HG03280 (cell line): ENCODE measurements at regions not wholly inside any gene's neighbourhood (a gene's known extent, or its start where the extent isn't known, plus 50 kb on each side); places are given as distances from the start of the nearest gene placed in this dataset.

Experiments
- ATAC-seq: cut with Tn5 transposase; IDR thresholded peaks from one replicate; pipeline ENCODE4 v1.9.1; 2021; ENCODE audit warnings: mild to moderate bottlenecking, moderate library complexity; ENCODE audit not compliant: unreplicated experiment

GRCh38 chr5:159638954-159639559, 277.2 kb upstream of the ADRA1B start:
- ATAC-seq: no peak

GRCh38 chr5:159639590-159639989, 276.7 kb upstream of the ADRA1B start:
- ATAC-seq: no peak

- no peak for ATAC-seq
Observed at GRCh38 chr5:159640446-159640845, 275.8 kb upstream of the ADRA1B start.

GRCh38 chr5:159640921-159641320, 275.4 kb upstream of the ADRA1B start:
- no peak for ATAC-seq

- ATAC-seq: no peak
Observed at GRCh38 chr5:159641371-159642039, 274.8 kb upstream of the ADRA1B start.

- no peak for ATAC-seq
Observed at GRCh38 chr5:159642379-159642778, 273.9 kb upstream of the ADRA1B start.

- no peak for ATAC-seq
Observed at GRCh38 chr5:159644053-159644452, 272.2 kb upstream of the ADRA1B start.

- no peak for ATAC-seq
Observed at GRCh38 chr5:159645179-159645846, 271.0 kb upstream of the ADRA1B start.

- no peak for ATAC-seq
Observed at GRCh38 chr5:159650803-159651202, 265.5 kb upstream of the ADRA1B start.

GRCh38 chr5:159655757-159656409, 260.4 kb upstream of the ADRA1B start:
- no peak for ATAC-seq

- ATAC-seq: no peak
Observed at GRCh38 chr5:159657298-159657697, 259.0 kb upstream of the ADRA1B start.

- no peak for ATAC-seq
Observed at GRCh38 chr5:159657771-159658170, 258.5 kb upstream of the ADRA1B start.

- ATAC-seq: no peak
Observed at GRCh38 chr5:159658266-159658925, 257.9 kb upstream of the ADRA1B start.

- ATAC-seq: no peak
Observed at GRCh38 chr5:159660401-159660800, 255.9 kb upstream of the ADRA1B start.

GRCh38 chr5:159663986-159664385, 252.3 kb upstream of the ADRA1B start:
- ATAC-seq: no peak

GRCh38 chr5:159667286-159667685, 249.0 kb upstream of the ADRA1B start:
- ATAC-seq: no peak

- ATAC-seq: no peak
Observed at GRCh38 chr5:159668556-159668955, 247.7 kb upstream of the ADRA1B start.

- ATAC-seq: no peak
Observed at GRCh38 chr5:159669559-159669958, 246.7 kb upstream of the ADRA1B start.

GRCh38 chr5:159671886-159672285, 244.4 kb upstream of the ADRA1B start:
- no peak for ATAC-seq

GRCh38 chr5:159673538-159673937, 242.7 kb upstream of the ADRA1B start:
- ATAC-seq: no peak
